WERI-Rb-1 (cell line): ENCODE measurements at regions not wholly inside any gene's neighbourhood (a gene's known extent, or its start where the extent isn't known, plus 50 kb on each side); places are given as distances from the start of the nearest gene placed in this dataset.

Source experiments
- DNase-seq: peaks from one replicate; pipeline ENCODE4 v3.0.0-alpha.2; 2020
- H3K27ac ChIP-seq: fragments of 250-450 bp; sonication (Bioruptor Pico); 2 replicates; pipeline ENCODE4 v1.5.1; 2020; ENCODE audit warnings: mild to moderate bottlenecking, moderate library complexity
- H3K27me3 ChIP-seq: fragments of 250-450 bp; sonication (Bioruptor Pico); 2 replicates; pipeline ENCODE4 v1.5.1; 2021; ENCODE audit warnings: mild to moderate bottlenecking, low read depth, moderate library complexity; ENCODE audit not compliant: insufficient read depth, severe bottlenecking
- H3K36me3 ChIP-seq: fragments of 250-450 bp; sonication (Bioruptor Pico); 2 replicates; pipeline ENCODE4 v1.5.1; 2020; ENCODE audit warnings: mild to moderate bottlenecking, moderate library complexity
- H3K4me3 ChIP-seq: 2 replicates; pipeline ENCODE4 v1.5.1; 2011; ENCODE audit warnings: low read depth, mild to moderate bottlenecking, control low read depth, low read length
- H3K9me3 ChIP-seq: fragments of 250-450 bp; sonication (Bioruptor Pico); 2 replicates; pipeline ENCODE4 v1.5.1; 2021; ENCODE audit warnings: mild to moderate bottlenecking, moderate library complexity; ENCODE audit not compliant: severe bottlenecking
- TF ChIP-seq, protein P1 (sequence below): IDR thresholded peaks from 2 replicates; pipeline ENCODE4 v1.5.1; 2011; ENCODE audit warnings: low read depth, mild to moderate bottlenecking, control low read depth, inconsistent platforms, low read length

DNA sequence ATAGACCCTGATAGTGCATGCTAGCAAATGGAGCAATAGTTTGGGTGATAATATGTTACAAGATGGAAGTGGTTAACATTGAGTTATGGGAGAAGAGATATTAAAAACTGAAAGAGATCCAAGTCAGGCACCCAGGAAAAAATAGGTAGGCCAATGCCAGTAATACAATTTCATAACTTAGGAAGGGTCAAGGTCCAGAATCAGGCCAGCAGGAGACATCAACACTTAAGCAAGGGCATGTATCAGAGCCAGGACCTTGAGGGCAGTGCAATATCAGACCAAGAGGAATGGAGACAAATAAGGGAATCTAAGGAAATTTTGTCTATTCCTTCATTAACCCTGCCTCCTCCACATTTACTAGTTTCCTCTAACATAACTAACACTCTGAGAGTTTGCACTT is 124.1 kb upstream of the NYAP2 start:
- H3K27ac ChIP-seq: no peak overlapping the region
- no peak for DNase-seq
- no peak overlapping the region for H3K4me3 ChIP-seq

DNA sequence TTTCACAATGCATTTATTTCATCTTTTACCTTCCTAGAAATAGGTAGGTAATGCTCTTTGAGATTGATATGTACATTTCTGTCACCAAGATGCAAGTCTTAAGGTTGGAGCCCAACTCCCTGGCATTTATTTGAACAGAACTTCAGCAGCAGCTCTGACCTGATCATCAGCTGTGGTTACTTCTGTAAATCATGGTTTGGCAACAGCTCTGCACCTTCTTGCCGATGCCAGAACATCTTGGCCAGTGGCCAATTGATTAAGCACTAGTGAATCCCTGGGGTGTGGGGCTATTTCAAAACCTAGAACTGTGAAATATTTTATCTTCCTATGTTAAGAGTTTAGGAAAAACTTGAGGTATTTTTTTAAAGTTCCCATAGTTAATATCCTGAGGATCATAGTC is 124.8 kb upstream of the NYAP2 start:
- TF ChIP-seq, protein P1, sequence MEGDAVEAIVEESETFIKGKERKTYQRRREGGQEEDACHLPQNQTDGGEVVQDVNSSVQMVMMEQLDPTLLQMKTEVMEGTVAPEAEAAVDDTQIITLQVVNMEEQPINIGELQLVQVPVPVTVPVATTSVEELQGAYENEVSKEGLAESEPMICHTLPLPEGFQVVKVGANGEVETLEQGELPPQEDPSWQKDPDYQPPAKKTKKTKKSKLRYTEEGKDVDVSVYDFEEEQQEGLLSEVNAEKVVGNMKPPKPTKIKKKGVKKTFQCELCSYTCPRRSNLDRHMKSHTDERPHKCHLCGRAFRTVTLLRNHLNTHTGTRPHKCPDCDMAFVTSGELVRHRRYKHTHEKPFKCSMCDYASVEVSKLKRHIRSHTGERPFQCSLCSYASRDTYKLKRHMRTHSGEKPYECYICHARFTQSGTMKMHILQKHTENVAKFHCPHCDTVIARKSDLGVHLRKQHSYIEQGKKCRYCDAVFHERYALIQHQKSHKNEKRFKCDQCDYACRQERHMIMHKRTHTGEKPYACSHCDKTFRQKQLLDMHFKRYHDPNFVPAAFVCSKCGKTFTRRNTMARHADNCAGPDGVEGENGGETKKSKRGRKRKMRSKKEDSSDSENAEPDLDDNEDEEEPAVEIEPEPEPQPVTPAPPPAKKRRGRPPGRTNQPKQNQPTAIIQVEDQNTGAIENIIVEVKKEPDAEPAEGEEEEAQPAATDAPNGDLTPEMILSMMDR: no peak
- DNase-seq: no peak
- no peaks in the 10 kb centered on the region for H3K9me3 ChIP-seq
- no peak overlapping the region for H3K27ac ChIP-seq
- H3K36me3 ChIP-seq: no peaks in the 10 kb centered on the region
- H3K4me3 ChIP-seq: no peak overlapping the region
- no peaks in the 10 kb centered on the region for H3K27me3 ChIP-seq

More for the DNA sequence above, 124.1 kb upstream of the NYAP2 start:
- no peaks in the 10 kb centered on the region for H3K27me3 ChIP-seq
- TF ChIP-seq, protein P1: no peak
- no peaks in the 10 kb centered on the region for H3K36me3 ChIP-seq
- H3K9me3 ChIP-seq: no peaks in the 10 kb centered on the region

DNA sequence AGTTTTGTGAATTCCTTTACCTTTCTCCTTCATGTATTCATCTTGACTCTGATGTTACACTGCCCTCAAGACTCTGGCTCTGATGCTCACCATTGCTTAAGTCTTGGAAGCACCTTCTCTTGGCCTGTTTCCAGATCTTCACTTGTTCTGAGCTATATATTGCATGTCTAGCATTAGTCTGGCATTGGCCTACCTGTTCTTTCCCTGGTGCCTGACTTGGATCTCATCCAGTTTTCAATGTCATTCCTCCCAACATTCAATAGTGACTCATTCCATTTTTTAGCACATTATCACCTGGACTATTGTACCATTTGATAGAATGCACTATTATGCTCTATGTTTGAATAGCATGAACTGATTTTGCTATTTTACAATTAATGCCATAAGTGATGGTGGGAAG is 127.3 kb upstream of the NYAP2 start:
- TF ChIP-seq, protein P1: no peak
- Histone ChIP-seq H3K27me3 (no peaks in the 10 kb centered on the region), H3K36me3 (no peaks in the 10 kb centered on the region), H3K9me3 (no peaks in the 10 kb centered on the region), H3K4me3 (no peak overlapping the region), H3K27ac (no peak overlapping the region)
- DNase-seq: no peak

DNA sequence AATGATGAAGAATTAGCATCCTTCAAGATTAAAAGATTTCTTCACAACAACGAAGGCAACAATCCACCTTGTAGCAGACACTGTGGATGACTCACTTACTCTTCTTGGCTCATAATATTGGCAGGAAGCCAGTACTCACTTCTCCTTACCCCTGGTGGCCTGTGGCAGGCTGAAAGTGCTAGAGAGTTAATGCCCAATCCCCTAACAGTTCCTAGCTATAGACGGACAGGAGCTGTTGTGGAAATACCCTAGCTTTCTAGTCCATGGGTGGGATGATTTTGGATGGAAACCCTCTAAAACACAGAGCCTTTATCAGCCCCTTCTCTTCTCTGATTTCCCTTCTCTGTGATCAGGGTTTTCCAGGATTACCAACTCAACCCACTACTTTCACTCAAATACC is 128.6 kb upstream of the NYAP2 start:
- no peak overlapping the region for H3K27ac ChIP-seq
- TF ChIP-seq, protein P1: no peak
- DNase-seq: peak; percentile 22
- H3K27me3 ChIP-seq: no peaks in the 10 kb centered on the region
- H3K9me3 ChIP-seq: no peaks in the 10 kb centered on the region
- no peaks in the 10 kb centered on the region for H3K36me3 ChIP-seq
- H3K4me3 ChIP-seq: no peak overlapping the region

DNA sequence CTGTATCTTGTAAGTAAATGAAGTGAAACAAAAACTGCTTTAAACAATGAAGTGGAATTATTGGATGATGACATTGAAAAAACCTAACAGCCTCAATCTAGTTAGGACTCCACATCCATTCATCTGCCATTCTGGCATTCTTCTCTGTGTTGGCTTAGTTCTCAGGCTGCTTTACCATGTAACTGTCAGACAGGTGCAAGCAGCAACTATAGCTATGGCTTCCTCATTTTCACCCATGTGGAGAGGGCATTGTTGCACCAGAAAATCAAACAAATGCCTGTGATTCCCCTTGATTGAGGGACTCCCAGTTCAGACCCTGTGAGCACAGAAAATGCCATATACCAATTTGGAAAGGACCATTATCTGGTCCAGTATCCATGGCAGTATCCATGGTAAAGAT is 129.5 kb upstream of the NYAP2 start:
- Histone ChIP-seq H3K4me3 (no peak overlapping the region), H3K36me3 (no peaks in the 10 kb centered on the region), H3K27ac (no peak overlapping the region), H3K27me3 (no peaks in the 10 kb centered on the region), H3K9me3 (no peaks in the 10 kb centered on the region)
- DNase-seq: no peak
- TF ChIP-seq, protein P1: no peak

DNA sequence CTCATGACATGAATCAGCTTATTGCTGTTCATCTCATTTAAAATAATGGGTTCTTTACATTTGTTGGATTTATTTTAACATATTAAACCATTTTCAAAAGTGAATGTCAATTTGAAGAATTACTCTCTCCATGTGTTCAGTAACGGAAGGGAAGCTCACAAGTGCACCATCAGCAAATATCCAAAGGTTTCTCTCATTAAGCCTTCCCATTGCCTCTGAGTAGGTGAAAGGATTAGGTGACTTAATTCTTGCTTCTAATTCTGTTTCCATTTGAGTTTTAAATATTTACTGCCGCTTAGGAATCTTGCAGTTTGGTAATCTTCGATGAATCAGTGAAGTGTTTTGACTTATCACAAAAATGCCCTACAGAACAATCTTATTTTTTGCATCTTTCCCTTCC is 145.1 kb upstream of the NYAP2 start:
- TF ChIP-seq, protein P1: no peak
- no peak overlapping the region for H3K4me3 ChIP-seq
- no peaks in the 10 kb centered on the region for H3K9me3 ChIP-seq
- no peak overlapping the region for H3K27ac ChIP-seq
- DNase-seq: no peak
- H3K27me3 ChIP-seq: no peaks in the 10 kb centered on the region
- H3K36me3 ChIP-seq: no peaks in the 10 kb centered on the region
